Left ventricle myocardium inferior (tissue), 1 donor: ENCODE measurements at regions not wholly inside any gene's neighbourhood (a gene's known extent, or its start where the extent isn't known, plus 50 kb on each side); places are given as distances from the start of the nearest gene placed in this dataset.
"Not testable (repeated sequence)": the region's sequence is repeated elsewhere in the genome, so short reads cannot be mapped to it uniquely, and the experiment has no call there.

Experiments used
- DNase-seq: peaks from one replicate; pipeline ENCODE4 v3.0.0-alpha.2; 2020
- H3K27ac ChIP-seq: fragments of 200-600 bp; replicated peaks from 2 replicates; pipeline ENCODE4 v1.8.0; 2021
- H3K27me3 ChIP-seq: fragments of 200-600 bp; 2 replicates; pipeline ENCODE4 v1.8.0; 2021; ENCODE audit warnings: low read depth
- H3K36me3 ChIP-seq: fragments of 200-600 bp; 2 replicates; pipeline ENCODE4 v1.8.0; 2021
- H3K4me1 ChIP-seq: fragments of 200-600 bp; 2 replicates; pipeline ENCODE4 v1.8.0; 2021
- H3K4me3 ChIP-seq: fragments of 200-600 bp; 2 replicates; pipeline ENCODE4 v1.8.0; 2021; ENCODE audit warnings: mild to moderate bottlenecking, moderate library complexity
- H3K9me3 ChIP-seq: fragments of 200-600 bp; replicated peaks from 2 replicates; pipeline ENCODE4 v1.8.0; 2021
- intact Hi-C: fragments of 100-400 bp; cut with micrococcal nuclease; formaldehyde crosslinking; loops from one replicate; pipeline ENCODE4 v1.11.0; 2022
- TF ChIP-seq, protein P1 (sequence below): fragments of 200-600 bp; IDR thresholded peaks from 2 replicates; pipeline ENCODE4 v1.8.0; 2021; ENCODE audit warnings: antibody characterized with exemption, mild to moderate bottlenecking, borderline replicate concordance
- donor health status: DM: no; HTN: yes; CAD: no; lungs with severe emphysema.

DNA sequence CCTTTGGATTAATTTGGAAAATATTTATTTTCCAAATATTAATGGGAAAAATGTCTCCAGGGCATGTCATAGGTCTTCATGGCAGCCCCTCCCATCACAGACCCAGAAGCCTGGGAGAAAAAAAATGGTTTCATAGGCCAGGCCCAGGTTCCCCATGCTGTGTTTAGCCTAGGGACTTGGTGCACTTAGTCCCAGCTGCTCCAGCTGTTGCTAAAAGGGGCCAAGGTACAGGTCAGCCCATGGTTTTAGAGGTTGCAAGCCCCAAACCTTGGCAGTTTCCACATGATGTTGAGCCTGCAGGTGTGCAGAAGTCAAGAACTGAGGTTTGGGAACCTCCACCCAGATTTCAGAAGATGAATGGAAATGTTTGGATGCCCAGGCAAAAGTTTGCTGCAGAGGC lies 309.6 kb downstream of the SOCS6 start:
- intact Hi-C loops: no loop called here
- H3K27ac ChIP-seq: no peak overlapping the region
- no peaks in the 10 kb centered on the region for H3K36me3 ChIP-seq
- no peak overlapping the region for H3K4me3 ChIP-seq
- no peaks in the 10 kb centered on the region for H3K4me1 ChIP-seq
- TF ChIP-seq, protein P1, sequence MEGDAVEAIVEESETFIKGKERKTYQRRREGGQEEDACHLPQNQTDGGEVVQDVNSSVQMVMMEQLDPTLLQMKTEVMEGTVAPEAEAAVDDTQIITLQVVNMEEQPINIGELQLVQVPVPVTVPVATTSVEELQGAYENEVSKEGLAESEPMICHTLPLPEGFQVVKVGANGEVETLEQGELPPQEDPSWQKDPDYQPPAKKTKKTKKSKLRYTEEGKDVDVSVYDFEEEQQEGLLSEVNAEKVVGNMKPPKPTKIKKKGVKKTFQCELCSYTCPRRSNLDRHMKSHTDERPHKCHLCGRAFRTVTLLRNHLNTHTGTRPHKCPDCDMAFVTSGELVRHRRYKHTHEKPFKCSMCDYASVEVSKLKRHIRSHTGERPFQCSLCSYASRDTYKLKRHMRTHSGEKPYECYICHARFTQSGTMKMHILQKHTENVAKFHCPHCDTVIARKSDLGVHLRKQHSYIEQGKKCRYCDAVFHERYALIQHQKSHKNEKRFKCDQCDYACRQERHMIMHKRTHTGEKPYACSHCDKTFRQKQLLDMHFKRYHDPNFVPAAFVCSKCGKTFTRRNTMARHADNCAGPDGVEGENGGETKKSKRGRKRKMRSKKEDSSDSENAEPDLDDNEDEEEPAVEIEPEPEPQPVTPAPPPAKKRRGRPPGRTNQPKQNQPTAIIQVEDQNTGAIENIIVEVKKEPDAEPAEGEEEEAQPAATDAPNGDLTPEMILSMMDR: no peak
- no peak for DNase-seq
- H3K9me3 ChIP-seq: peaks cover 6% of the 10 kb centered on the region
- H3K27me3 ChIP-seq: no peaks in the 10 kb centered on the region

DNA sequence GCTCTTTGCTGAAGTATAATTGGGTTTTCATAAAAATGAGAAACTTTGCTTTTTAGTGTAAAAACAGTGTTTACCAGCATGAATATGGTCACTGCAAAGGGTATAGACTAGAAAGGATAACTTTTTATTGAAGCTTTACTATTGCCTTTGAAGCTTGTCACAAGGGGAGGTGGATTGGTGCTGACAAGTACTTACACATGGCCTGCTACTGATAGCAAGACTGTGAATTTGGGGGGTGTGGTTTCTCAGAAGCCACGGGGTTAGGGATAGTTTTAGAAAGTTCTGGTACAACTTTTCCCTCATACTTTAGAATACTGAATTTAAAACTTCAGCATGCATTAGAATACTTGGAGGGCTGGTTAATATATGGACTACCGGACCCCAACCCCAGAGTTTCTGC lies 294.1 kb downstream of the SOCS6 start:
- DNase-seq: no peak
- Histone ChIP-seq H3K4me3 (no peak overlapping the region), H3K36me3 (no peaks in the 10 kb centered on the region), H3K27me3 (no peaks in the 10 kb centered on the region), H3K27ac (no peak overlapping the region), H3K4me1 (no peaks in the 10 kb centered on the region), H3K9me3 (peaks cover 50% of the 10 kb centered on the region)
- TF ChIP-seq, protein P1: no peak
- intact Hi-C loops: no loop called here

DNA sequence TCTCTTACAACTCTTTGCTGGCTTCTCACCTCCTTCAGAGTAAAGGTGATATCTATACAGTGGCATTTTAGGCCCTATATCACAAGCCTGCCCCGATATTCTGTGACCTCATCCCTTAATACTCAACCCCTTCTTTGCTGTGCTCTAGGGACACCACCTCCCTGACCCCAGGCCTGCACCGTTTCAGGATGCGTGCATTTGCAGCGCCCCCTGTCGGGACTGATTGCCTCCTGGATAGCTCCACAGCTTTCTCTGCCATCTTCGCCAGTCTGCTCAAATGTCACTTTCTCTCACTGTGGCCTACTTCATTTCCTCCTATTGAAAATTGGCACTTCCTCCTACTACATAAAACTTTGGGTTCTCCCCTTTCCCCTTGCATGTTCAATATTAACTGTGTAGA lies 289.6 kb downstream of the SOCS6 start:
- H3K9me3 ChIP-seq: peaks cover 15% of the 10 kb centered on the region
- H3K27me3 ChIP-seq: no peaks in the 10 kb centered on the region
- H3K27ac ChIP-seq: no peak overlapping the region
- no peaks in the 10 kb centered on the region for H3K36me3 ChIP-seq
- DNase-seq: no peak
- no peaks in the 10 kb centered on the region for H3K4me1 ChIP-seq
- H3K4me3 ChIP-seq: no peak overlapping the region
- TF ChIP-seq, protein P1: no peak
- intact Hi-C loops: no loop called here

DNA sequence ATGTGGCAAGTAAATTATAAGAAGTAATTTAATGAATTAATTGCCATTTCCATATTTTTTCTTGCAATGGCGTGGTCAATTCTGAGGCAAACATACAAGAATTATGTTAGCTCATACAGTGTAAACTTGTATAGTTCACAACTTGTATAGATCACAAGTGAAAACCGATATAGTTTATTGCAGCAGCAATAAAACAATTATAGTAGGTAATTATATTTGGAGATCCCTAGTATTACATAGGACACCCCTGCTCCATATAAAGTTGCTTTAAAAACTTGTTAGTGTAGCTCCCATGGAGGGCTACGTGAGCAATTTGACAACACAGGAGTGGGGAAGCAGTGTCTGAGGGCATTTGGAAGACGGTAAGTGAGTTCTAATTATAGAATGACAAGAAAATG lies 288.2 kb downstream of the SOCS6 start:
- no peaks in the 10 kb centered on the region for H3K27me3 ChIP-seq
- peaks cover 10% of the 10 kb centered on the region for H3K9me3 ChIP-seq
- no peak overlapping the region for H3K27ac ChIP-seq
- H3K36me3 ChIP-seq: no peaks in the 10 kb centered on the region
- no peak overlapping the region for H3K4me3 ChIP-seq
- H3K4me1 ChIP-seq: no peaks in the 10 kb centered on the region
- intact Hi-C loops: no loop called here
- TF ChIP-seq, protein P1: no peak
- no peak for DNase-seq

DNA sequence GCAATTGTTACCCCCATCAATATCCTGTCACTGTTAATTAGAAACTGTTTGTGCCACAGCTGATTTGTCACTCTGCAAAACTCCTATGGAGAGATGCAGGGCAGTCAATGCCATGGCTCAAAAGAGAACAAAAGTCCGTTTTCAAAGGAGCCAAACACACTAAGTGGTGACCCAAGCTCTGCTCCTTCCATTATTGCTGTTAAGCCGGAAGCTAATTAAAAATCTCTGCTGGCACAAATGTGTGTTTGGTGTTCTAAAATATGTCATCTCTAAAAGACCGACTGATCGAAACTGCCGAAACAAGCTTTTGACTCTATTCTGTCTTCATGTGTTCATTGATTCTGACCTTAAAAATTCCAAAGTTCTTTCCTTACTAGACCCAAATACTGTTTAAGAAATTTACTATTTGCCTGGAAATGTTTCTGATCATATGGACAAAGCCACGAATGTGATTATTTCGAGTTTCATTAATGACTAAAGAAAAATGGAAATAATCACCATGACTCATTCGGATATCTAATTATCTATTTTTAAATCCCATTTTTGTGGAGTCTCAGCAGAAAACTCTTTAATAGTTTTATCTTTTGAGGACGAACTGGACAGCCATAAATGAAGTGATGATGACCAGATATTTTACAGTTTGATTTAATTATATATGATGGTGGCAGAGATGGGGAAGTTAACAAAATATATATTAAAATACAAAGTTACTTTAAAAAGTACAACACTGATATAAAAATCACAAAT lies 287.6 kb downstream of the SOCS6 start:
- no peak overlapping the region for H3K4me3 ChIP-seq
- DNase-seq: no peak
- H3K9me3 ChIP-seq: peaks cover 10% of the 10 kb centered on the region
- H3K36me3 ChIP-seq: no peaks in the 10 kb centered on the region
- no peaks in the 10 kb centered on the region for H3K27me3 ChIP-seq
- TF ChIP-seq, protein P1: no peak
- intact Hi-C loops: no loop called here
- no peaks in the 10 kb centered on the region for H3K4me1 ChIP-seq
- H3K27ac ChIP-seq: no peak overlapping the region

DNA sequence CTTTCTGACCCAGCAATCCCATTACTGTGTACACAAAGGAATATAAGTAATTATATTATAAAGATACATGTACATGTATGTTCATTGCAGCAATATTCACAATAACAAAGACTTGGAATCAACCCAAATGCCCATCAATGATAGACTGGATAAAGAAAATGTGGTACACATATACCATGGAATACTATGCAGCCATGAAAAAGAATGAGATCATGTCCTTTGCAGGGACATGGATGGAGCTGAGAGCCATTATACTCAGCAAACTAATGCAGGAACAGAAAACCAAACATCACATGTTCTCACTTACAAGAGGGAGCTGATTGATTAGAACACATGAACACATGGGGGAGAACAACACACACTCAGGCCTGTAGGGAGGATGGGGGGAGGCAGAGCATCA lies 286.1 kb downstream of the SOCS6 start:
- intact Hi-C loops, H3K36me3 ChIP-seq, H3K27ac ChIP-seq, H3K27me3 ChIP-seq, DNase-seq, H3K4me3 ChIP-seq, H3K4me1 ChIP-seq: not testable (repeated sequence)
- peaks cover 10% of the 10 kb centered on the region for H3K9me3 ChIP-seq

GRCh38 chr18:70569647-70570046 lies 280.8 kb downstream of the SOCS6 start:
- H3K4me1 ChIP-seq, H3K36me3 ChIP-seq, DNase-seq, intact Hi-C loops, H3K27ac ChIP-seq, H3K27me3 ChIP-seq, H3K4me3 ChIP-seq: not testable (repeated sequence)
- H3K9me3 ChIP-seq: peaks cover 22% of the 10 kb centered on the region
